ENCODE measurements at regions not wholly inside any gene's neighbourhood (a gene's known extent, or its start where the extent isn't known, plus 50 kb on each side); places are given as distances from the start of the nearest gene placed in this dataset.

GRCh38 chr1:80769208-80769750, 1031.5 kb upstream of the ADGRL2 start:
- TF ChIP-seq CTCF (conservative IDR thresholded peaks at IDR 0.05; ENCODE audit: low read length) (no peak), EZH2phosphoT487 (IDR thresholded peaks at IDR 0.05; ENCODE audit: borderline replicate concordance, low read depth, low read length) (no peak)
